IPS-11a (cell line): ENCODE measurements at regions not wholly inside any gene's neighbourhood (a gene's known extent, or its start where the extent isn't known, plus 50 kb on each side); places are given as distances from the start of the nearest gene placed in this dataset.
"Not testable (repeated sequence)": the region's sequence is repeated elsewhere in the genome, so short reads cannot be mapped to it uniquely, and the experiment has no call there.

ENCODE experiments used
- H3K4me3 ChIP-seq: one replicate; pipeline ENCODE4 v1.5.1; 2013; ENCODE audit warnings: low read depth, low read length, control low read depth

DNA sequence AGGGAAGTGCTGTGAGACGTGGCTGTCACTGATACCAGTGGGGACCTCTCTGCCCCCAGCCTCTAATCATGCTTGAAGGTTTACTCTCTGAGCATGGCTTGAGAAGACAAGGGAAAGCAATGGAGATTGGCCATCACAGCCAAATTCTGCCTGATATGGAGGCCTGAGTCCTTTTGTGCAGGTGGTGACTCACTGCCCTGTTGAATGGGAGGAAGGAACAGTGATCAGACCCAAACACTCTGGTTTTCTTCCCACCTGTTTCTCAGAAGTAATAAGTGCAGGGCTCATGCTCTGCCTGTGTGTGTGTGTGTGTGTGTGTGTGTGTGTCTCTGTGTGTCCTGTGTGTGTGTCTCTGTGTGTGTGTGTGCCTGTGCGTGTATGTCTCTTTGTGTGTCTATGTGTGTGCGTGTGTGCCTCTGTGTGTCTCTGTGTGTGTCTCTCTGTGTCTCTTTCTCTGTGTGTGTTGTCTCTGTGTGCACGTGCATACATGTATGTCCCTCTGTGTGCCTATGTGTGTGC is 240.6 kb upstream of the PLGLB1 start:
- not testable (repeated sequence) for H3K4me3 ChIP-seq

- H3K4me3 ChIP-seq = not testable (repeated sequence)
These were observed 242.3 kb upstream of the PLGLB1 start for GRCh38 chr2:87263868-87264518.

- not testable (repeated sequence) for H3K4me3 ChIP-seq
These were observed 253.5 kb upstream of the PLGLB1 start for GRCh38 chr2:87275192-87275591.

DNA sequence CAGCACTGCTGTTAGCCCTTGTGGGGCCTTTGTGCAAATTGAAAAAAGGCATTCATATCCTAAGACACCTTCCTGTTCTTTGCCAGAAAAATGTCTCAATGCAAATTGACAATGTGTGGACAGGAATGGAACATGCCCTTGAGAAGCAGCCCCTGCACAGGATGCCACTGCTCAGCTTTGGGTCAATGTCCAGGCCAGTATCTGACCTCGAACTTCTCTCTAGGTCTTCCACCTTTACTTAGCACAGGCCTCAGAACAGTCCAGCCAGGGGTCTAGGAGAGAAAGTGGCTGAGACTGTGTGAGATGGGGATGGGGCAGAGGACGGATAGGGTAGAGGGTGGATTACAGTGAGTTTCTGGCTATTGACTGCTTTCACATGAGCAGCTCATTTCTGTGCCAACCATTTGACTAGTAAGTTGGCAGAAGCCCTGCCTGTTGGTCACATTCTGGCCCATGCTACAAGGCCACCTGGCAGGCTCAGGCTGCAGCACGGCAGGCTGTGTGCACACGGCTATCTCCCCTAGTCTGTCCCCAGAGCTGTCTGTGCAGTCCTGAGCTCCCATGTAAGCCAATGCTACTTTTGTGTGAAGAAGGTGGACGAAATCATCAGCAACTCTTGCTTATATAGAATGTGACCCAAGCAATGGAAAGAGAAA is 254.5 kb upstream of the PLGLB1 start:
- H3K4me3 ChIP-seq = not testable (repeated sequence)

DNA sequence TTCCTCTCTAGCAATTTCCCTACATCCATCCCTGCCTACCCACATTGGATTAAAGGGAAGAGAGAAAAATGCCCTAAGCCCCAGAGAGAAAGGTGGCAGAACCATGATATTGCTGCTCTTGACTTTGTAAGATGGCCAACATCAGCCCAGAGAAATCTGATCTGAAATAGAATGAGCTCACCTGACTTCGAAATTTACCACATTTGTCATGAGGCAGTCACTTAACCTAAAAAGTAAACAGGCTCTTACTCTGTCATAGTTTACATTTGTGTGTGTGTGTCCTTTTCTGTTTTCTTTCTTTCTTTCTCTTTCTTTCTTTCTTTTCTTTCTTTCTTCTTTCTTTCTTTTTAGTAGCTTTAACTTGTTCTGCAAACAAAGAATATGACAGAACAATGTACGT is 255.0 kb upstream of the PLGLB1 start:
- H3K4me3 ChIP-seq = not testable (repeated sequence)

- H3K4me3 ChIP-seq = not testable (repeated sequence)
These were observed 256.1 kb upstream of the PLGLB1 start for GRCh38 chr2:87277734-87278133.

- not testable (repeated sequence) for H3K4me3 ChIP-seq
These were observed 259.1 kb upstream of the PLGLB1 start for GRCh38 chr2:87280596-87281355.

GRCh38 chr2:87283735-87284470 is 262.3 kb upstream of the PLGLB1 start:
- not testable (repeated sequence) for H3K4me3 ChIP-seq

DNA sequence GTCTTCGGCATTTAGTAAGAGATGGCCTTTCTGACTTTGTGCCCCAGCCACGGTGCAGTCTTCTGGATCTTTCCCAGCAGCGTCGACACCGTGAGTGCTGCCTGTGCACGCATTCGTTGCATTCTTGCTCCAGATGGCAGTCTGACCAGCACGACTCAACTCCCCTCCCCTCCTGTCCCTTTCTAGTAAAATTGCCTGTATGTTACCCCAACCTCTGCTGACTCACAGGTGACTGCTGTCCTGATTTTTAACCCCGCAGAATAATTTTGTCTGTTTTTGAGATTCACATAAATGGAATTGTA is 262.8 kb upstream of the PLGLB1 start:
- not testable (repeated sequence) for H3K4me3 ChIP-seq

DNA sequence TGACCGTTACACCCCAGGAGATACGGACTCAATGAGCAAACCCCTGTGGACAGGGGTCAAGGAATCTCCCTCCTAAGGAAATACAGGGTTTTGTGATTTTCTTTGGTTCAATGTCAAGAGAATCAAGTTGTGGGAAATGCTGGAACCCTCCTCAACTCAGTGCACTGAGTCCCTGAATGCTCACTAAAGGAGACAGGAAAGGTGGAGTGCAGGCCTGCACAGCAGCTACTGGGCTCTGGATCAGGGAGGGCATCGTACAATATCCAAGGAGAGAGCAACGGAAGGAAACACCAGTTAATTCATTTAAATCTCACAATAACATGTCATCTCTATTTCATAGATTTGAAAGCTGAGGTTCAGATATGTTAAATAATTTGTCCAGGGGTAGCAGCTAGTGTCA is 263.5 kb upstream of the PLGLB1 start:
- not testable (repeated sequence) for H3K4me3 ChIP-seq

DNA sequence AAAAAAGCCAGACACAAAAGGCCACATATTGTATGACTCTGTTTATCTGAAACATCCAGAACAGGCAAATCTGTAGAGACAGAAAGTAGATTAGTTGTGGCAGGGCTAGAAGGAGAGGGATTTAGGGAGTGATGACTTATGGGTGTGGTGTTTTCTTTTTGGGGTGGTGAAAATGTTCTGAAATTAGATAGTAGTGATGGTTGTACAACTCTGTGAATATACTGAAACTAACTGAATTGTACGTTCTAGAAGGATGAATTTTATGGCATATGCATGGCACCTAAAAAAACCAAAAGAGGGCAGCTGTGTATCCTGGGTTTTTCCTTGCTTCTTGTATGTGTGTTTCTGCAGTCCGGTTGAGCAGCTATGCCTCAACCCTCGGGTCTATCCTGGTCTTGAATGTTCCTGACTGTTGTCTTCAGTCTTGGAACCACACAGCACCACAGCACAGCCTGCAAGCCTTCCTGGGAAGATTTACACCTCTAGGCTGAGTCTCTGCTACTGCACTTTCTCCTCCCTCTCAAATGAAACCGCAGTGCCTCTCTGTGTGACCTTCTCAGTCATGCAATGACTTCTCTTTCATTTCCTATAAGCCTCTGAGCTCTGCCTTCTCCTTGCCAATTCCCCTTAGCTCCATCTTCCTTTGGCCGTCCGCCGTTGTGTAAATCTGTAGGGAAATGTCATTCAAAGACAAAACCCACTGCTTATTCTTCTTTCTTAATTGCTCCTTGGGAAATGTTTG is 269.1 kb upstream of the PLGLB1 start:
- H3K4me3 ChIP-seq = not testable (repeated sequence)

GRCh38 chr2:87291400-87292200 is 270.0 kb upstream of the PLGLB1 start:
- H3K4me3 ChIP-seq = not testable (repeated sequence)

GRCh38 chr2:87293931-87294594 is 272.4 kb upstream of the PLGLB1 start:
- H3K4me3 ChIP-seq = not testable (repeated sequence)

- H3K4me3 ChIP-seq = not testable (repeated sequence)
These were observed 273.5 kb upstream of the PLGLB1 start for GRCh38 chr2:87295135-87295534.

GRCh38 chr2:87301349-87301748 is 279.7 kb upstream of the PLGLB1 start:
- H3K4me3 ChIP-seq = not testable (repeated sequence)

GRCh38 chr2:87301871-87302270 is 280.2 kb upstream of the PLGLB1 start:
- not testable (repeated sequence) for H3K4me3 ChIP-seq

GRCh38 chr2:87308621-87309020 is 287.0 kb upstream of the PLGLB1 start:
- not testable (repeated sequence) for H3K4me3 ChIP-seq

GRCh38 chr2:87309785-87310184 is 288.1 kb upstream of the PLGLB1 start:
- not testable (repeated sequence) for H3K4me3 ChIP-seq

DNA sequence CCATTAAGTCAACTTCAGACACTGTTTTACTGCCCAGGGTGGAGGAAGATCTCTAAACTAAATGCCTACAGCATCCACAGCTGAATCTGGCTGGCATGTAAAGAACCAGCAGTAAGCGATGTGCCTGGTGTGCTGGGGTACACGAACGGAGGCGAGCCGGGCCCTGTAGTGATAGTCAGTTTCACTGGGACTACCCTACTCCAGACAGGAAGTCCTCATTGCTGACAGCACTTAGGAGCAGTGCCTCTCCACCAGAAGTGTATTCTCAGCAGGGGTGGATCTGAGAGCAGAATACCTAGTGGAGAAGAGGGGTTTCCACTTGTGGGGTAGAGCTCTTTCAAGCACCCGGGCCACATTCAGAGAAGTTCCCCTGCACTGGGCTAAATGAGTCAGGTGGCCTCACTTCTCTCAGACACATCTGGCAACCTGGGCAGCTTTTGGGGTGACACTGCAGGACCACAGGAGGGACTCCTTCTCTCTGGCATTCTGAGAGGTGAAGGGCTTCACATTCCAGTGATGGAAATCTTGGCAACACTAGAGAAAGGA is 290.3 kb upstream of the PLGLB1 start:
- H3K4me3 ChIP-seq = not testable (repeated sequence)
